ENCODE measurements at regions not wholly inside any gene's neighbourhood (a gene's known extent, or its start where the extent isn't known, plus 50 kb on each side); places are given as distances from the start of the nearest gene placed in this dataset.
"Not testable (repeated sequence)": the region's sequence is repeated elsewhere in the genome, so short reads cannot be mapped to it uniquely, and the experiment has no call there.

DNA sequence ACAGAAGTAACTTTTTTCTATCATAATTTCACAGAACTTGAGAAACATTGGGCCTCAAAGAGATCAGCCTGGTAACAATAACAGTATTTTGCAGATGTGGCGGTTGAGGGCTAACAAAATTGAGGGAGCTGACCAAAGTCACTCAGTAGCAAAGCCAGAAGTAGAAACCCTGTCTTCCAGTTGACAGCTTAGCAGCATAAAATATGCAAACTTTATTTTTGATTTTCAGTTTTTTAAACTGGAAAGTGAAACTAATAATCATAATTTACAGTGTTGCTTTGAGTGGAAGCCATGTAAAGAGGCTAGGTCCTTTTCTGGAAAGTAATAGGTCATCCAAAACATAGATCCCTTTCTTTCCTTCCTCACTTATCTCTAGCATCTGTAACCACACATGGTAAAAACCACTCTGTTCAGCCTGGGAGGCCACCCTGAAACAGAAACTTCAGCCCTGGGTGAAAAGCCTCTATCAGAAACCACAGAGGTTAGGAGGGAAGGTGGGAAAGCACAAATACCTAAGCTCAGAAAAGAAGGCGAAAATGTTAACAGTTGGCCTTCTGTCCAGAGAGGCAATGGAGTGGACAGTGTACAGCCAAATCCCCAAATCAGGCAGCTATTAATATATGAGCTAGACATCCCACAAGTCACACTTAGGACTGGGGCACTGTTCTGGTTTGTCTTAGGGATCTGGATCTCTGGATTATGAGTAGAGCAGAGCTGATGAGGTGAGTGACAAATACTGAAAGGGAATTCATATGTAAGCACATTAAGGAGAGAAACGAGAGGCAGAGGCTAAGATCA, 61.1 kb upstream of the ARSJ start:
- Histone ChIP-seq H3K4me3 (no peak overlapping the region), H3K4me1 (no peaks in the 10 kb centered on the region), H3K9me3 (no peaks in the 10 kb centered on the region), H3K36me3 (no peaks in the 10 kb centered on the region), H3K27me3 (no peaks in the 10 kb centered on the region), H3K27ac (no peak overlapping the region)
- intact Hi-C loops (cut with DNase I), result no loop called here
- TF ChIP-seq, protein P1, sequence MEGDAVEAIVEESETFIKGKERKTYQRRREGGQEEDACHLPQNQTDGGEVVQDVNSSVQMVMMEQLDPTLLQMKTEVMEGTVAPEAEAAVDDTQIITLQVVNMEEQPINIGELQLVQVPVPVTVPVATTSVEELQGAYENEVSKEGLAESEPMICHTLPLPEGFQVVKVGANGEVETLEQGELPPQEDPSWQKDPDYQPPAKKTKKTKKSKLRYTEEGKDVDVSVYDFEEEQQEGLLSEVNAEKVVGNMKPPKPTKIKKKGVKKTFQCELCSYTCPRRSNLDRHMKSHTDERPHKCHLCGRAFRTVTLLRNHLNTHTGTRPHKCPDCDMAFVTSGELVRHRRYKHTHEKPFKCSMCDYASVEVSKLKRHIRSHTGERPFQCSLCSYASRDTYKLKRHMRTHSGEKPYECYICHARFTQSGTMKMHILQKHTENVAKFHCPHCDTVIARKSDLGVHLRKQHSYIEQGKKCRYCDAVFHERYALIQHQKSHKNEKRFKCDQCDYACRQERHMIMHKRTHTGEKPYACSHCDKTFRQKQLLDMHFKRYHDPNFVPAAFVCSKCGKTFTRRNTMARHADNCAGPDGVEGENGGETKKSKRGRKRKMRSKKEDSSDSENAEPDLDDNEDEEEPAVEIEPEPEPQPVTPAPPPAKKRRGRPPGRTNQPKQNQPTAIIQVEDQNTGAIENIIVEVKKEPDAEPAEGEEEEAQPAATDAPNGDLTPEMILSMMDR (IDR thresholded peaks at IDR 0.05), result no peak
- no peak for DNase-seq (ENCODE audit: low spot score in 2 of 2)

DNA sequence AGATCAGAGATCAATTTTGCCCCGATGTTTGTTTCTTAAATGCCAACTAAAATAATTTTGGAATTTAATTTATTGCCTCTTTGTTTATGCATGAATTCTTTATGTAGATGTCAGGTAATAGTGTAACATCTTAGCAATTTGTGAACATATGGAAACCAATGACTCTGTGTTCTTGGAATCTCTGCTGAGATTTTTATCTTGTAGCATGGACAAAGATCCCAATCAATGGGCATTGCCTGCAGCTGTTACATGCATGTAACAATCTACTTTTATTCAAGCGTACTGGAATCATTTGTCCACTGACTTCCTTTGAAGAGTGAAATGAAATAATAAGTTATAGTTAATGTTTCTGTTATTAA, 61.6 kb upstream of the ARSJ start:
- H3K36me3 ChIP-seq, result no peaks in the 10 kb centered on the region
- no peak overlapping the region for H3K4me3 ChIP-seq
- no peaks in the 10 kb centered on the region for H3K9me3 ChIP-seq
- TF ChIP-seq, protein P1 (IDR thresholded peaks at IDR 0.05), result no peak
- intact Hi-C loops (cut with DNase I), result no loop called here
- no peak overlapping the region for H3K27ac ChIP-seq
- H3K27me3 ChIP-seq, result no peaks in the 10 kb centered on the region
- no peaks in the 10 kb centered on the region for H3K4me1 ChIP-seq
- no peak for DNase-seq (ENCODE audit: low spot score in 2 of 2)

DNA sequence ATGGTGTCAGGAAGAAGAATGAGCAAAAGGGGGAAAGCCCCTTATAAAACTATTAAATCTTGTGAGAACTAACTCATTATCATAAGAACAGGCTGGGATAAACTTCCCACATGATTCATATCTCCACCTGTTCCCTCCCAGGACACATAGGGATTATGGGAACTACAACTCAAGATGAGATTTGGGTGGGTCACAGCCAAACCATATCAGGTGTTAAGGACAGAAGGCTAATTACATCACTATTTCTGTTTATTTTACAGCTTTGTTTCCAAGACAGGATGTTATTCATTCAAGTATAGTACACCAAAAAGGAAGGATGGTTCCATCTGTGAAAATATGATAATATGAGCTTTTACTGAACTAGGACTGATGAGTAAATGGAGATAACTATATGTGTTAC, 63.7 kb upstream of the ARSJ start:
- Histone ChIP-seq H3K27ac (no peak overlapping the region), H3K9me3 (no peaks in the 10 kb centered on the region), H3K4me1 (no peaks in the 10 kb centered on the region), H3K36me3 (no peaks in the 10 kb centered on the region), H3K4me3 (no peak overlapping the region), H3K27me3 (no peaks in the 10 kb centered on the region)
- TF ChIP-seq, protein P1 (IDR thresholded peaks at IDR 0.05), result no peak
- DNase-seq (ENCODE audit: low spot score in 2 of 2), result no peak
- intact Hi-C loops (cut with DNase I), result no loop called here

DNA sequence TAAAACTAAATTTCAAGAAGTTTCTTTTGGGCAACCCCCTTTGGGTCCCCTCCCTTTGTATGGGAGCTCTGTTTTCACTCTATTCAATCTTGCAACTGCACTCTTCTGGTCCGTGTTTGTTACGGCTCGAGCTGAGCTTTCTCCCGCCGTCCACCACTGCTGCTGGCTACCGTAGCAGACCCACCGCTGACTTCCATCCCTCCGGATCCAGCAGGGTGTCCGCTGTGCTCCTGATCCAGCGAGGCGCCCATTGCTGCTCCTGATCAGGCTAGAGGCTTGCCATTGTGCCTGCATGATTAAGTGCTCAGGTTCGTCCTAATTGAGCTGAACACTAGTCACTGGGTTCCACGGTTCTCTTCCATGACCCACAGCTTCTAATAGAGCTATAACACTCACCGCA, 64.9 kb upstream of the ARSJ start:
- H3K4me3 ChIP-seq; H3K9me3 ChIP-seq; intact Hi-C loops (cut with DNase I); H3K36me3 ChIP-seq; H3K27me3 ChIP-seq; H3K4me1 ChIP-seq; DNase-seq (ENCODE audit: low spot score in 2 of 2); H3K27ac ChIP-seq: not testable (repeated sequence)

DNA sequence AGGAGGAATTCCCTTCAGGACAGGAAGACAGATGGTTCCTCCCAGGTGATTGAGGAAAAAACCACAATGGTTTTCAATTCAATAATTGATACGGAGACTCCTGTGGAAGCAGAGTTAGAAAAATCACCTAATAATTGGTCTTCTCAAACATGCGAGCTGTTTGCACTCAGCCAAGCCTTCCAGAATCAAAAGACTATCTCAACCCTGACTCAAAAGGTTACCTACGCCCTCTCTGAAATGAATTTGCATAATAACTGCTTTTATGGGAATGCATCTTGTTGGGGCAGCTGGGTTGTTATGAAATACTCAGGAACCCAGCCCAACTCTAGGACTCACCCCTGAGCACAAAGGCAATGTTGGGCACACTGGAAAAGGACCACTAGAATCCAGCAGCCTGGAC, 66.9 kb upstream of the ARSJ start:
- no peak overlapping the region for H3K4me3 ChIP-seq
- H3K4me1 ChIP-seq, result no peaks in the 10 kb centered on the region
- intact Hi-C loops (cut with DNase I), result no loop called here
- DNase-seq (ENCODE audit: low spot score in 2 of 2), result no peak
- H3K9me3 ChIP-seq, result no peaks in the 10 kb centered on the region
- no peak overlapping the region for H3K27ac ChIP-seq
- no peaks in the 10 kb centered on the region for H3K27me3 ChIP-seq
- H3K36me3 ChIP-seq, result no peaks in the 10 kb centered on the region
- TF ChIP-seq, protein P1 (IDR thresholded peaks at IDR 0.05), result no peak

DNA sequence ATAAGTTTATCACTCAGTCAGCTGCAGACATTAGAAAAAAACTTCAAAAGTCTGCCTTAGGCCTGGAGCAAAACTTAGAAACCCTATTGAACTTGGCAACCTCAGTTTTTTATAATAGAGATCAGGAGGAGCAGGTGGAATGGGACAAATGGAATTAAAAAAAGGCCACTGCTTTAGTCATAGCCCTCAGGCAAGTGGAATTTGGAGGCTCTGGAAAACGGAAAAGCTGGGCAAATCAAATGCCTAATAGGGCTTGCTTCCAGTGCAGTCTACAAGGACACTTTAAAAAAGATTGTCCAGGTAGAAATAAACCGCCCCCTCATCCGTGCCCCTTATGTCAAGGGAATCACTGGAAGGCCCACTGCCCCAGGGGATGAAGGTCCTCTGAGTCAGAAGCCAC, 68.7 kb upstream of the ARSJ start:
- H3K9me3 ChIP-seq; H3K4me1 ChIP-seq; H3K36me3 ChIP-seq; intact Hi-C loops (cut with DNase I); H3K27me3 ChIP-seq; DNase-seq (ENCODE audit: low spot score in 2 of 2); H3K27ac ChIP-seq; H3K4me3 ChIP-seq: not testable (repeated sequence)

DNA sequence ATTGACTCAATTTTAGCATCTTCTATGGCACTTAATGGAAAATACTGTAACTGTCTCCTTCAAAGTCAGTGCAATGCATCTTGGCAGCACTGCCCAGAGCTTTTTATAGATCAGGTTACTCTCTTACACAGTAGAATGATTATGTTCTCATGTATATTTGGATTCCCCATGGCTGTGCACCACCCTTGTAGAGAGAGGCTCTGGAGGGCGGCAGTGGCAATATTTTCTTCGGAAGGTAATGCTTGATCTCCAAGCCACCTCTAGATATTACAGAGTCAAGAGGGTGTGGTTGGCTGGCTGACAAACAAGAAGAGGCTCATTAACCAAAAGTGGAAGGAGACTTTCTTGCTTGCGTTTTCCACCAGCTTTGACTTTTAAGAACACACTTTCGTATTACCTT, 72.8 kb upstream of the ARSJ start:
- TF ChIP-seq, protein P1 (IDR thresholded peaks at IDR 0.05), result no peak
- no peak overlapping the region for H3K4me3 ChIP-seq
- intact Hi-C loops (cut with DNase I), result no loop called here
- no peak for DNase-seq (ENCODE audit: low spot score in 2 of 2)
- H3K36me3 ChIP-seq, result no peaks in the 10 kb centered on the region
- no peak overlapping the region for H3K27ac ChIP-seq
- H3K27me3 ChIP-seq, result no peaks in the 10 kb centered on the region
- no peaks in the 10 kb centered on the region for H3K9me3 ChIP-seq
- H3K4me1 ChIP-seq, result no peaks in the 10 kb centered on the region

All from ascending aorta (tissue), 2 donors.